ENCODE measurements at regions not wholly inside any gene's neighbourhood (a gene's known extent, or its start where the extent isn't known, plus 50 kb on each side); places are given as distances from the start of the nearest gene placed in this dataset.
"Not testable (repeated sequence)": the region's sequence is repeated elsewhere in the genome, so short reads cannot be mapped to it uniquely, and the experiment has no call there.

GRCh38 chr7:82624337-82624736, 180.8 kb upstream of the CACNA2D1 start:
- no peak for DNase-seq

GRCh38 chr7:82623812-82624211, 180.2 kb upstream of the CACNA2D1 start:
- no peak for DNase-seq

- no peak for DNase-seq
Observed at GRCh38 chr7:82617156-82617555, 173.6 kb upstream of the CACNA2D1 start.

- DNase-seq, result no peak
Observed at GRCh38 chr7:82616059-82616728, 172.6 kb upstream of the CACNA2D1 start.

DNA sequence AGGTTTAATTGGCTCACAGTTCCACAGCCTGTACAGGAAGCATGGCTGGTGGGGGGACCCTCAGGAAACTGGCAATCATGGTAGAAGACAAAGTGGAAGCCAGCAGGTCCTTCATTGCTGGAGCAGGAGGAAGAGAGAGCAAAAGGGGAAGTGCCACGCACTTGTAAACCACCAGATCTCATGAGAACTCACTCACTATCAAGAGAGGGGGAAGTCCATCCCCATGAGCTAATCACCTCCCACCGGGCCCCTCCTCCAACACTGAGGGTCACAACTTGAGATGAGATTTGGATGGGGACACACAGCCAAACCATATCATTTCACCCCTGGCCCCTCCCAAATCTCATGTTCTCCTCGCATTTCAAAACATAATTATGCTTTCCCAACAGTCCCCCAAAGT, 171.9 kb upstream of the CACNA2D1 start:
- DNase-seq, result no peak

DNA sequence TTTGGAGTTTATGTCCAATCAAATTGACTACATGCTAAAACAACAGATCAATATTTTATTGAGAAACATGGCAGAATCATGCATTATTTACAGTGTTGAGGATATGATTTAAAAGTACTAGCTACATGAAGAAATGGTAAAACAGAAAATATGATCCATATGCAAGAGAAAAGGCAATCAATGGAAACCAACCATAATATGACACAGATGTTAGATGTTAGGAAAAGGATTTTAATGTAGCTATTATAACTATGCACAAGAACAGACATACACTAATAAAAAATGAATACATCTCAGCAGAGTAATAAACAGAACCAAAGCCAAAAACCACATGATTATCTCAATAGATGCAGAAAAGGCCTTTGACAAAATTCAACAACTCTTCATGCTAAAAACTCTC, 166.2 kb upstream of the CACNA2D1 start:
- no peak for DNase-seq

- DNase-seq, result no peak
Observed at GRCh38 chr7:82605247-82605864, 161.8 kb upstream of the CACNA2D1 start.

DNA sequence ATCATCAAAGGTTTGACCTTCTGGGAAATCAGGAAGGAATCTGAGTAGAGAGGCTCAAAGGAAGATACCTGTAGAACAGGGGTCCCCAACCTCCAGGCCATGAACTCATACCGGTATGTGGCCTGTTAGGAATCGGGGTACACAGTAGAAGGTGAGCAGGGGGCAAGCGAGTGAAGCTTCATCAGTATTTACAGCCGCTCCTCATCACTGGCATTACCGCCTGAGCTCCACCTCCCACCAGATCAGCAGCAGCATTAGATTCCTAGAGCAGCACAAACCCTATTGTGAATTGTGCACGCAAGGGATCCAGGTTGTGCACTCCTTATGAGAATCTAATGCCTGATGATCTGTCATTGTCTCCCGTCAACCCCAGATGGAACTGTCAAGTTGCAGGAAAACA, 158.5 kb upstream of the CACNA2D1 start:
- no peak for DNase-seq

GRCh38 chr7:82600531-82600930, 157.0 kb upstream of the CACNA2D1 start:
- no peak for DNase-seq

DNA sequence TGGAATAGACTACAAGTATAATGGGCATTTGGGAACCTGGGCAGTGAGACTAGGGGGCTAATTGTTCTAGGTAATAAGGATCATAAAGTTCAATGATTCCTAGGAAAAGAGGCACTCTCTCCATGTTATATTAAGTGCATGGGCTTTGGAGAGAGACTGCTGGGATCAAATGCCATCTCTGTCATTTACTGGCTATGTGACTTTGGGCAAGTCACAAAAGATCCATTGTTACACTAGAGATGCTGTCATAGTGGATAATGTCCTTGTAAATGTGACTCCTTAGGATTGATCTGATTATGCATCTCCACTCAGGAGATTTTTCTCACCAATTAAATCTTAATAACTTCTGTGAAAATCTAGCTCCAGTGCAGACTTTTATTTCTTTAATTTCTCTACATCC, 156.3 kb upstream of the CACNA2D1 start:
- no peak for DNase-seq

DNA sequence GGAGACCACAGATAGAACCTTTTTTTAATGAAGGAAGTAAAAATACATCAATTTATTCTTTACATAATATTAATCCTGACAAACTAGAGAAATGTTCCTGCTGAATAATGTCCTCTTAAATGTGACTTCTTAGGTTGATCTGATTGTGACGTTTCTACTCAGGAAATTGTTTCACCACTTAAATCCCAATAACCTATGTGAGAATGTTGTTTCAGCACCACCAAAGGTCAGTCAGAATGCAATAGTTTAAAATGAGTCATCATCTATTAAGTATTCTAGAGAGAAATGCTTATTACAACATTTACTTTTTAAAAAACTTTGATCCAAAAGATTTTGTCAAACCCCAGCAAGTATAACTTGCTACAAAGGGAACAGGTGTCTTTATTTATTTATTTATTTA, 155.4 kb upstream of the CACNA2D1 start:
- no peak for DNase-seq

DNA sequence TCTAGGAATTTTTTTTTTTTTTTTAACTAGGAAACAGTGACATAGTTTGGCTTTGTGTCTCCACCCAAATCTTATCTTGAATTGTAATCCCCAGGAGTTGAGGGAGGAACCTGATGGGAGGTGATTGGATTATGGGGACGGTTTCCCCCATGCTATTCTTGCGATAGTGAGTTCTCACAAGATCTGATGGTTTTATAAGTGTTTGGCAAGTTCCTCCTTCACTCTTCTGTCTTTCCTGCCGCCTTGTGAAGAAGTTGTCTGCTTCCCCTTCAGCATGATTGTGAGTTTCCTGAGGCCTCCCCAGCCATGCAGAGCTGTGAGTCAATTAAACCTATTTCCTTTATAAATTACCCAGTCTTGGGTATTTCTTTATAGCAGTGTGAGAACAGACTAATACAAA, 152.2 kb upstream of the CACNA2D1 start:
- DNase-seq, result not testable (repeated sequence)

- no peak for DNase-seq
Observed at GRCh38 chr7:82595176-82595575, 151.6 kb upstream of the CACNA2D1 start.

DNA sequence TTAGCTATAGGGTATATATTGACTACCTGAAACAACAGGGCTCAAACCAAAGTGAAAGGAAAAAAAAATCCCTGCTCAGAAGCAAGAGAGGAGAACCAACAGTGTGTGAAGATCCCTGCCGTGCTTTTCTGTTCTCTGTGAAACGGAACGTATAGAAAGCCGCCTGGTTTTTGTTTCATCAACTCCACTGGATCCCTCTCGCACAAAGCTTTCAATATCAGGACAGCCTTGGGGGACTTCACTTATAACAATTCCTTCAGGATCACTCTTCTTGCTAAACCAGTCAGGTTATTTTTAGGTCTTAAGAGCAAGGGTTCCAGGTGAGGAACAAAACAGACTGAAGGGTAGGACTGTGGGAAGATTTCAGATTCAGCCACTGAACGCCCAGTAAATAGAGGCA, 151.1 kb upstream of the CACNA2D1 start:
- no peak for DNase-seq

DNA sequence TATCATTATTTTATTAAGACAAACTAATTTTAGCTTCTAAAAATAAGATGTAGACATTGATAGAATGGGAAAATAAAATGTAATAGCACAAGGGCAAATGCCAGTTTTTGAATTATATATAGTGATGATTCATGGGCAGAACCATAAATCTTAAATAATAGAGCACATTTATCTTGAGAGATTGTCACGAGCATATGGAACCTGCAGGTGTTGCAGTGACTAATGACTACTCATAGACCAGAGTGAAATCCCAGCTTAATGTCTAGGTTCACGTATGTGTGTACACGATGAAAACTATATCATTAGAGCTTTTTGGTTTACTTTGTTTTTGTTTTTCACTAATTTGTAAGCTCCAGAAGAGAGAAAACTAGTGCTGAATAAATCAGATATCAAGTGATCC, 150.2 kb upstream of the CACNA2D1 start:
- DNase-seq, result no peak

DNA sequence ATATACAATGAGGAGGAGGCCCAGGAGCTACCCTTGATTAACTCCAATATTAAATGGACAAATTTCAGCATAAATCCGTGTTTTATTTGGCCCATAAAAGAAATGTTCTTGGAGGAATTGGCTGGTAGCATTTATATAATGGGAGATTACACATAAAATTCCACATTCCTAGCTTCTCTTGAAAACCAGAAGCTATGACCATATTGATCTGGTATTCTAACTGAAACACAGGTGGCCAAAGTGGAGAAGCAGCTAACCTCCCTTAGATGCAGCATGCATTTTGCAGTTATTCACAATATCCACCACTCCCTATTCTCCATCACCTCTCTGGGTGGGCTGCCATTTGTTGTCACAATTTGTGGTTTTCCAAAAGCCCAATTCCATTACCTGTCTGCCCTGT, 148.8 kb upstream of the CACNA2D1 start:
- no peak for DNase-seq

- DNase-seq, result no peak
Observed at GRCh38 chr7:82579047-82579446, 135.5 kb upstream of the CACNA2D1 start.

DNA sequence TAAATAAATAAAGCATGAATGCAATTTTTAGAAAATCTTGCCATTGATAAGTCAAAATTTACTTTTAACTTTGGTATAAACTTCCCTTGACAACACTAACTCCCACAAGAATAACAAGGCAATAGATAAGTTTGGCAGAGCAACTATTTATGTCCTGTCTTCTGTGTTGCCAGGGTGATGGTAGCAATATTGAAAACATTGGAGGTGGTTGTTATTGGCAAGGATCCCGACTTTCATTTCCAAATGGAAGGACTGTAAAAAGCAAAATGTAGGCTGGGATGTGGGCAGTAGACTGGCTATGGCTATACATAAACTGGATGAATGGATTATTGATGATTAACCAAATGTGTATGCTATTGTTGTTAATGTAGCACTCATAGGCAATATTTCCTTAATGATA, 134.9 kb upstream of the CACNA2D1 start:
- DNase-seq, result no peak

DNA sequence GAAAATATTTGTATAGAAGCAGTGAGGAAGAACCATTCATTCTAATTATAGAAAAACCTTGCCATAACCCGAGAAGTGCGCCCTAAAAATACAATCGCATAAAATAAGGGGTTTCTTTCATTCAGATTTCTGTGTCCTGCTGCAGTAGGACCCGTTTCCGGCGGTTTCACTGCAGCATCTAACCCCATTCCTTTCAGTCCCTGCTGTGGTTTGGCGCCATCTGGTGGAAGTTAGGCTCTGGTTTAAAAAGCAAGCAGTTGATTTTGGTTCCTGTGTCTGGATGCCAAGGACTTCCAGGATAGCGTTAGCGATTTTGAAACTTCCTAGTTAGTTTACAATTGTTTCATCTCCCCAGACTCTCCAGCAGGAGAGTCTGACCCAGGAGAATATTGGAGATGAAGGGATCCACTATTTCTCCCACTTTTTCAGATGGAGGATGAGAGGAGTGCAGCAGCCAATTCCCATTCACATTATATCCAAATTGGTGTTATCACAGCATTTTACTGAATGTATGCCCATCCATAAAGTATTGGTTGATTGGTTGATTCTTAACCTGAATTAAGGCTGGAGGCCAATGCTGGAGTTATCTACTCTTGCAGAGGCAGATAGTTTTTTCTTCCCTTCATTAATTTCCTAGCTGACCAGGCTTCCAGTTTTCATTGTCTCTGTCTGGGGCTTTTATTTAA, 128.8 kb upstream of the CACNA2D1 start:
- peak; percentile 33 to 50 for DNase-seq

- DNase-seq, result not testable (repeated sequence)
Observed at GRCh38 chr7:82571047-82571446, 127.5 kb upstream of the CACNA2D1 start.

GRCh38 chr7:82567841-82568240, 124.3 kb upstream of the CACNA2D1 start:
- DNase-seq, result no peak

DNA sequence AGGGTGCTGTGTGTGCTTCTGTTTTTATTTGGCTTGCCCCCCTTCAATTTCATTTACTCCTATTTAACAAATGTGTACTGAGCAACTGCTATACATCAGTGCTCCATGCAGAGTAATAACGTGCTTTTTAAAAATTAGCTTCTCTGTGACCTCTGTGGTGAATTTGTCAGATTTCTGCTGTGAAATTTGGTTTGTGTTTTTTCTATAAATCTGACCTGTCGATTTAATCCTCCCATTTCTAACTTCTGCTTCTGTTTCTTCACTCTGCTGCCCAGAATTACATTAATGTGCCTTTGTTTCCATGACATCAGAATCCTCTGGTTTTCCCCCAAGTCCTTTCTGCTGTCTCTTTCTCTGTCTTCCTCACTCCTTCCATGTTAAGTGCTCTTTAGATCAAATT, 123.8 kb upstream of the CACNA2D1 start:
- DNase-seq, result no peak

DNA sequence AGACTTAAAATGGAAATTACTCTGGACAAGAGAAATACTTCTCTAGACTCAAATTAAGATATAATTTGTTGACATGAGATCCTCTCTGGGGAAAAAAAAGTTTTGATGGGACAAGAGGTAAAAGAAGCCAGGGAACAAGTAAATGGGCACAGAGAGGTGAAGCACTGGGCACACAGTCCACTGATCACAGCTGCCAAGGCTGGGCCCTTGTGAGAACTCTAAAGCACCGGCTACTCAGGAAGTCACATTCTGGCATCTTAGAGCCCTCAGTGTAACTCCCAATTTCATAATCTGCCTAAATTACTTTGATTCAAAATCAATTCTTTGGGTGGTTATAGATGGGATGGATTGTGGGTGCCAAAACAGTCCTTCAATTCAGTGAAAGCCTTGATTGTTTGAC, 123.2 kb upstream of the CACNA2D1 start:
- no peak for DNase-seq

DNA sequence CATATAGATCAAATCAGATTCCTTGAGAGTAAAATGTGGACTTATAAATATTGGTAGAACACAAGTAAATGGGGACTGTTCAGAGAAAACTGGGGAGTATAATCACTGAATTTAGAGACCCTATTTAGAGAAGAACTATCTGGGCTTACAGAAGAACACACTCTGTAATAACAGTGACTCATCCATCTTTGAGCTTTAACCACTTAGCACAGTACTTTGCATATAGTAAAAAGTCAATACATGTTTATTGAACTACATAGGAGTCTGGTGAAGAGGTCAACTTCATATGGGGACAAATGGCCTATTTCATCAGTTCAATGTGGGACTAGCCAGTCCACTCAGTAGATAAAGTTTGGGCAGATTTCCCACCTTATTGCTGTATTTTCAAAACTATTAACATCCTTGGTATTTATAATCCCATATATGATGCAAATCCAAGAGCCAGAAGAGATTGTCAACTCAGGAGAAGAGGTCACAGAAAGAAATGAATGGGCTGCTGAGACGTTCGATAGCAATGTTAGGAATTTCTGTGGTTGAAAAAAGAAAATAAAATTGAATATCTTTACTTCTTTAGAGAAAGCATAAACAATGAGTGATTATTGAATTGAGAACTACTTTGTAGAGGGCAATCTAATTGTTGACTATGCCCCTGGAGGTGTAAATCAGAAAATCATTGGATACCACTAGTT, 119.3 kb upstream of the CACNA2D1 start:
- no peak for DNase-seq

Measured in activated CD4-positive, alpha-beta T cell treated with anti-CD3 and anti-CD28 coated beads for 4 hours (primary cell).